DND-41 (cell line): ENCODE measurements at regions not wholly inside any gene's neighbourhood (a gene's known extent, or its start where the extent isn't known, plus 50 kb on each side); places are given as distances from the start of the nearest gene placed in this dataset.
"Not testable (repeated sequence)": the region's sequence is repeated elsewhere in the genome, so short reads cannot be mapped to it uniquely, and the experiment has no call there.

ENCODE experiments used
- EZH2 ChIP-seq: IDR thresholded peaks from 3 replicates; pipeline ENCODE4 v1.6.1; 2012; ENCODE audit warnings: borderline replicate concordance, low read depth, mild to moderate bottlenecking, moderate library complexity, low read length, inconsistent platforms; ENCODE audit not compliant: severe bottlenecking
- TF ChIP-seq, protein P1 (sequence below): IDR thresholded peaks from 2 replicates; pipeline ENCODE4 v1.5.1; 2012; ENCODE audit warnings: borderline replicate concordance, low read length, moderate library complexity, mild to moderate bottlenecking; ENCODE audit not compliant: poor library complexity, severe bottlenecking; ENCODE audit errors: extremely low read depth

DNA sequence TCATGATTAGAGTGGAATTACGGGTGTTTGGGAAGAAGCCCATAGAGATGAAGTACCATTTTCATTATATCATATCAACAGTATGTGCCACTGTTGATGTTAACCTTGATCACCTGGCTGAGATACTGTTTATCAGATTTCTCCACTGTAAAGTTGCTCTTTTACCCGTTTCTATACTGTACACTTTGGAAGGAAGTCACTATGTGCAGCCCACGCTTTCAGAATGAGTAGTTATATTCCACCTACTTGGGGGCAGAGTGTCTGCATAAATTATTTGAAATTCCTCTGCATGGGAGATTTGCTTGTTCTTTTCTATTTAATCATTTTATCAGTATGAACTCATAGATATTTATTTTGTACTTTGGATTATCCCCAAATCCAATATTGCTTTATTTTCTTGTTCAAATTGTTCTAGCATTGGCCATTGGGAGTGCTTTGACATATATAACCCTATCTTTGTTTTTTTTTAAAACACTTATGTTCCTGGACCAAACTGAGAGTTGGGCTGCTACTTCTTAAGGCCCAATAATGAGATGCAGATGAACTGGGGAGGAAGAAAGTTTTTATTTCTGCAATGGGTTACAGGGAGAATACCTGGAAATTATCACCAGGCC, 69.4 kb upstream of the NUTM2F start:
- TF ChIP-seq, protein P1, sequence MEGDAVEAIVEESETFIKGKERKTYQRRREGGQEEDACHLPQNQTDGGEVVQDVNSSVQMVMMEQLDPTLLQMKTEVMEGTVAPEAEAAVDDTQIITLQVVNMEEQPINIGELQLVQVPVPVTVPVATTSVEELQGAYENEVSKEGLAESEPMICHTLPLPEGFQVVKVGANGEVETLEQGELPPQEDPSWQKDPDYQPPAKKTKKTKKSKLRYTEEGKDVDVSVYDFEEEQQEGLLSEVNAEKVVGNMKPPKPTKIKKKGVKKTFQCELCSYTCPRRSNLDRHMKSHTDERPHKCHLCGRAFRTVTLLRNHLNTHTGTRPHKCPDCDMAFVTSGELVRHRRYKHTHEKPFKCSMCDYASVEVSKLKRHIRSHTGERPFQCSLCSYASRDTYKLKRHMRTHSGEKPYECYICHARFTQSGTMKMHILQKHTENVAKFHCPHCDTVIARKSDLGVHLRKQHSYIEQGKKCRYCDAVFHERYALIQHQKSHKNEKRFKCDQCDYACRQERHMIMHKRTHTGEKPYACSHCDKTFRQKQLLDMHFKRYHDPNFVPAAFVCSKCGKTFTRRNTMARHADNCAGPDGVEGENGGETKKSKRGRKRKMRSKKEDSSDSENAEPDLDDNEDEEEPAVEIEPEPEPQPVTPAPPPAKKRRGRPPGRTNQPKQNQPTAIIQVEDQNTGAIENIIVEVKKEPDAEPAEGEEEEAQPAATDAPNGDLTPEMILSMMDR = not testable (repeated sequence)
- not testable (repeated sequence) for TF ChIP-seq EZH2
